ENCODE measurements at regions not wholly inside any gene's neighbourhood (a gene's known extent, or its start where the extent isn't known, plus 50 kb on each side); places are given as distances from the start of the nearest gene placed in this dataset.

- H3K4me3 ChIP-seq (ENCODE audit: low read length), result no peak overlapping the region
- H3K36me3 ChIP-seq (ENCODE audit: control insufficient read depth, insufficient read depth, low read length), result no peaks in the 10 kb centered on the region
- no peak overlapping the region for H3K9ac ChIP-seq (ENCODE audit: low read length)
- H3K9me3 ChIP-seq (ENCODE audit: control insufficient read depth, low read length), result no peaks in the 10 kb centered on the region
- peaks cover 7% of the 10 kb centered on the region for H3K27me3 ChIP-seq (ENCODE audit: control insufficient read depth, insufficient read depth, low read length)
- no peaks in the 10 kb centered on the region for H3K4me1 ChIP-seq (ENCODE audit: control insufficient read depth, insufficient read depth, low read length)
Observed at GRCh38 chr2:65622499-65622898, 190.1 kb upstream of the SPRED2 start.

- Histone ChIP-seq H3K9ac (ENCODE audit: low read length) (no peak overlapping the region), H3K4me1 (ENCODE audit: control insufficient read depth, insufficient read depth, low read length) (no peaks in the 10 kb centered on the region), H3K9me3 (ENCODE audit: control insufficient read depth, low read length) (no peaks in the 10 kb centered on the region), H3K27me3 (ENCODE audit: control insufficient read depth, insufficient read depth, low read length) (peaks cover 7% of the 10 kb centered on the region), H3K36me3 (ENCODE audit: control insufficient read depth, insufficient read depth, low read length) (no peaks in the 10 kb centered on the region), H3K4me3 (ENCODE audit: low read length) (no peak overlapping the region)
Observed at GRCh38 chr2:65620524-65620923, 188.1 kb upstream of the SPRED2 start.

- Histone ChIP-seq H3K4me1 (ENCODE audit: control insufficient read depth, insufficient read depth, low read length) (no peaks in the 10 kb centered on the region), H3K27me3 (ENCODE audit: control insufficient read depth, insufficient read depth, low read length) (peaks cover 7% of the 10 kb centered on the region), H3K36me3 (ENCODE audit: control insufficient read depth, insufficient read depth, low read length) (no peaks in the 10 kb centered on the region)
Observed at GRCh38 chr2:65620026-65620425, 187.6 kb upstream of the SPRED2 start.

GRCh38 chr2:65615602-65616001, 183.2 kb upstream of the SPRED2 start:
- H3K27me3 ChIP-seq (ENCODE audit: control insufficient read depth, insufficient read depth, low read length), result peaks cover 7% of the 10 kb centered on the region
- H3K9me3 ChIP-seq (ENCODE audit: control insufficient read depth, low read length), result no peaks in the 10 kb centered on the region
- no peak overlapping the region for H3K9ac ChIP-seq (ENCODE audit: low read length)
- H3K4me3 ChIP-seq (ENCODE audit: low read length), result no peak overlapping the region
- no peaks in the 10 kb centered on the region for H3K36me3 ChIP-seq (ENCODE audit: control insufficient read depth, insufficient read depth, low read length)
- H3K4me1 ChIP-seq (ENCODE audit: control insufficient read depth, insufficient read depth, low read length), result peaks cover 7% of the 10 kb centered on the region

More at GRCh38 chr2:65620026-65620425, 187.6 kb upstream of the SPRED2 start:
- Histone ChIP-seq H3K9me3 (ENCODE audit: control insufficient read depth, low read length) (no peaks in the 10 kb centered on the region), H3K9ac (ENCODE audit: low read length) (no peak overlapping the region), H3K4me3 (ENCODE audit: low read length) (no peak overlapping the region)

- peaks cover 4% of the 10 kb centered on the region for H3K27me3 ChIP-seq (ENCODE audit: control insufficient read depth, insufficient read depth, low read length)
- no peaks in the 10 kb centered on the region for H3K36me3 ChIP-seq (ENCODE audit: control insufficient read depth, insufficient read depth, low read length)
- peaks cover 7% of the 10 kb centered on the region for H3K4me1 ChIP-seq (ENCODE audit: control insufficient read depth, insufficient read depth, low read length)
- H3K9ac ChIP-seq (ENCODE audit: low read length), result no peak overlapping the region
- no peak overlapping the region for H3K4me3 ChIP-seq (ENCODE audit: low read length)
- no peaks in the 10 kb centered on the region for H3K9me3 ChIP-seq (ENCODE audit: control insufficient read depth, low read length)
Observed at GRCh38 chr2:65613968-65614555, 181.7 kb upstream of the SPRED2 start.

- H3K36me3 ChIP-seq (ENCODE audit: control insufficient read depth, insufficient read depth, low read length), result no peaks in the 10 kb centered on the region
- H3K9me3 ChIP-seq (ENCODE audit: control insufficient read depth, low read length), result no peaks in the 10 kb centered on the region
- H3K27me3 ChIP-seq (ENCODE audit: control insufficient read depth, insufficient read depth, low read length), result peaks cover 6% of the 10 kb centered on the region
- H3K4me1 ChIP-seq (ENCODE audit: control insufficient read depth, insufficient read depth, low read length), result peaks cover 7% of the 10 kb centered on the region
- no peak overlapping the region for H3K9ac ChIP-seq (ENCODE audit: low read length)
- H3K4me3 ChIP-seq (ENCODE audit: low read length), result no peak overlapping the region
Observed at GRCh38 chr2:65611488-65611887, 179.1 kb upstream of the SPRED2 start.

GRCh38 chr2:65608916-65609315, 176.5 kb upstream of the SPRED2 start:
- H3K4me3 ChIP-seq (ENCODE audit: low read length), result no peak overlapping the region
- H3K4me1 ChIP-seq (ENCODE audit: control insufficient read depth, insufficient read depth, low read length), result peaks cover 7% of the 10 kb centered on the region
- H3K9ac ChIP-seq (ENCODE audit: low read length), result no peak overlapping the region
- no peaks in the 10 kb centered on the region for H3K9me3 ChIP-seq (ENCODE audit: control insufficient read depth, low read length)
- H3K27me3 ChIP-seq (ENCODE audit: control insufficient read depth, insufficient read depth, low read length), result peaks cover 6% of the 10 kb centered on the region
- H3K36me3 ChIP-seq (ENCODE audit: control insufficient read depth, insufficient read depth, low read length), result no peaks in the 10 kb centered on the region

GRCh38 chr2:65608466-65608865, 176.1 kb upstream of the SPRED2 start:
- H3K4me1 ChIP-seq (ENCODE audit: control insufficient read depth, insufficient read depth, low read length), result peaks cover 7% of the 10 kb centered on the region
- H3K4me3 ChIP-seq (ENCODE audit: low read length), result no peak overlapping the region
- H3K36me3 ChIP-seq (ENCODE audit: control insufficient read depth, insufficient read depth, low read length), result no peaks in the 10 kb centered on the region
- peaks cover 6% of the 10 kb centered on the region for H3K27me3 ChIP-seq (ENCODE audit: control insufficient read depth, insufficient read depth, low read length)
- no peaks in the 10 kb centered on the region for H3K9me3 ChIP-seq (ENCODE audit: control insufficient read depth, low read length)
- no peak overlapping the region for H3K9ac ChIP-seq (ENCODE audit: low read length)

GRCh38 chr2:65607662-65608305, 175.4 kb upstream of the SPRED2 start:
- Histone ChIP-seq H3K4me3 (ENCODE audit: low read length) (no peak overlapping the region), H3K9me3 (ENCODE audit: control insufficient read depth, low read length) (no peaks in the 10 kb centered on the region), H3K9ac (ENCODE audit: low read length) (no peak overlapping the region), H3K4me1 (ENCODE audit: control insufficient read depth, insufficient read depth, low read length) (peaks cover 7% of the 10 kb centered on the region), H3K36me3 (ENCODE audit: control insufficient read depth, insufficient read depth, low read length) (no peaks in the 10 kb centered on the region), H3K27me3 (ENCODE audit: control insufficient read depth, insufficient read depth, low read length) (peaks cover 6% of the 10 kb centered on the region)

- Histone ChIP-seq H3K27me3 (ENCODE audit: control insufficient read depth, insufficient read depth, low read length) (peaks cover 6% of the 10 kb centered on the region), H3K36me3 (ENCODE audit: control insufficient read depth, insufficient read depth, low read length) (no peaks in the 10 kb centered on the region), H3K4me3 (ENCODE audit: low read length) (no peak overlapping the region), H3K9me3 (ENCODE audit: control insufficient read depth, low read length) (no peaks in the 10 kb centered on the region), H3K9ac (ENCODE audit: low read length) (no peak overlapping the region), H3K4me1 (ENCODE audit: control insufficient read depth, insufficient read depth, low read length) (no peaks in the 10 kb centered on the region)
Observed at GRCh38 chr2:65605743-65606058, 173.3 kb upstream of the SPRED2 start.

- H3K9me3 ChIP-seq (ENCODE audit: control insufficient read depth, low read length), result no peaks in the 10 kb centered on the region
Observed at GRCh38 chr2:65605058-65605742, 172.8 kb upstream of the SPRED2 start.

GRCh38 chr2:65604246-65604645, 171.8 kb upstream of the SPRED2 start:
- Histone ChIP-seq H3K27me3 (ENCODE audit: control insufficient read depth, insufficient read depth, low read length) (peaks cover 6% of the 10 kb centered on the region), H3K9ac (ENCODE audit: low read length) (no peak overlapping the region), H3K4me3 (ENCODE audit: low read length) (no peak overlapping the region), H3K4me1 (ENCODE audit: control insufficient read depth, insufficient read depth, low read length) (no peaks in the 10 kb centered on the region), H3K36me3 (ENCODE audit: control insufficient read depth, insufficient read depth, low read length) (no peaks in the 10 kb centered on the region), H3K9me3 (ENCODE audit: control insufficient read depth, low read length) (no peaks in the 10 kb centered on the region)

More at GRCh38 chr2:65605058-65605742, 172.8 kb upstream of the SPRED2 start:
- Histone ChIP-seq H3K4me1 (ENCODE audit: control insufficient read depth, insufficient read depth, low read length) (no peaks in the 10 kb centered on the region), H3K36me3 (ENCODE audit: control insufficient read depth, insufficient read depth, low read length) (no peaks in the 10 kb centered on the region), H3K4me3 (ENCODE audit: low read length) (no peak overlapping the region), H3K9ac (ENCODE audit: low read length) (no peak overlapping the region), H3K27me3 (ENCODE audit: control insufficient read depth, insufficient read depth, low read length) (peaks cover 6% of the 10 kb centered on the region)
